ENCODE measurements at regions not wholly inside any gene's neighbourhood (a gene's known extent, or its start where the extent isn't known, plus 50 kb on each side); places are given as distances from the start of the nearest gene placed in this dataset.

DNA sequence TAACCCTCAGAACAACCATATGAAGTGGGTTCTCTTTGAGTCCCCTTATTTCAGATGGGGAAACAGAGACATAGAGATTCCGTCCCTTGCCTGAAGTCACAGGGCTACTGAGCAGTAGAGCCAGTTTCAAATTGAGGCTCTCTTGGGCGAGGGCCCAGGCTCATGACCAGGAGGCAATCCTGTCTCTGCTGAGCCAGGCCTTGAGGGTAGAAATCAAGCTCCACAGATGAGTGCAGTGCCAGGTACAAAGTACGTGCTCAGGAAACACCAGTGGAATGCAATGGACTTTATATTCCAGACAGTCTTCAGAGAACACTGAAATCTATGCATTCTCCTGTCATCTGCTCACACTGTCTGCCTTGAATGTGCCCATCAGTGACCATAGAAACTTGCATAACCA is 291.7 kb upstream of the MAF start:
- TF ChIP-seq, protein P1, sequence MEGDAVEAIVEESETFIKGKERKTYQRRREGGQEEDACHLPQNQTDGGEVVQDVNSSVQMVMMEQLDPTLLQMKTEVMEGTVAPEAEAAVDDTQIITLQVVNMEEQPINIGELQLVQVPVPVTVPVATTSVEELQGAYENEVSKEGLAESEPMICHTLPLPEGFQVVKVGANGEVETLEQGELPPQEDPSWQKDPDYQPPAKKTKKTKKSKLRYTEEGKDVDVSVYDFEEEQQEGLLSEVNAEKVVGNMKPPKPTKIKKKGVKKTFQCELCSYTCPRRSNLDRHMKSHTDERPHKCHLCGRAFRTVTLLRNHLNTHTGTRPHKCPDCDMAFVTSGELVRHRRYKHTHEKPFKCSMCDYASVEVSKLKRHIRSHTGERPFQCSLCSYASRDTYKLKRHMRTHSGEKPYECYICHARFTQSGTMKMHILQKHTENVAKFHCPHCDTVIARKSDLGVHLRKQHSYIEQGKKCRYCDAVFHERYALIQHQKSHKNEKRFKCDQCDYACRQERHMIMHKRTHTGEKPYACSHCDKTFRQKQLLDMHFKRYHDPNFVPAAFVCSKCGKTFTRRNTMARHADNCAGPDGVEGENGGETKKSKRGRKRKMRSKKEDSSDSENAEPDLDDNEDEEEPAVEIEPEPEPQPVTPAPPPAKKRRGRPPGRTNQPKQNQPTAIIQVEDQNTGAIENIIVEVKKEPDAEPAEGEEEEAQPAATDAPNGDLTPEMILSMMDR (IDR thresholded peaks at IDR 0.05) = no peak
- TF ChIP-seq TCF7L2 (IDR thresholded peaks at IDR 0.05; ENCODE audit: low read depth, low read length) (no peak), POLR2AphosphoS5 (IDR thresholded peaks at IDR 0.05; ENCODE audit: low read depth, low read length) (no peak)
